BLaER1 treated with 17β-estradiol and CSF1 and Interleukin-3, amounts not matched to agents 10 nM and 100 nM (cell line): ENCODE measurements at regions not wholly inside any gene's neighbourhood (a gene's known extent, or its start where the extent isn't known, plus 50 kb on each side); places are given as distances from the start of the nearest gene placed in this dataset.

ENCODE experiments used
- H3K27ac ChIP-seq, 11 experiments: shearing (Covaris generic); formaldehyde crosslinking; 2 replicates each; pipeline ENCODE4 v1.8.1; 2022
- H3K27me3 ChIP-seq, 11 experiments: shearing (Covaris generic); formaldehyde crosslinking; 2 replicates each; pipeline ENCODE4 v1.8.1; 2022
- H3K36me3 ChIP-seq, 11 experiments: shearing (Covaris generic); formaldehyde crosslinking; 2 replicates each; pipeline ENCODE4 v1.8.1; 2022
- H3K4me1 ChIP-seq, 10 experiments: shearing (Covaris generic); formaldehyde crosslinking; 2 replicates each; pipeline ENCODE4 v1.8.1; 2022
- H3K4me2 ChIP-seq, 11 experiments: shearing (Covaris generic); formaldehyde crosslinking; 2 replicates each; pipeline ENCODE4 v1.8.1; 2022
- H3K4me3 ChIP-seq, 10 experiments: shearing (Covaris generic); formaldehyde crosslinking; 2 replicates each; pipeline ENCODE4 v1.8.1; 2022
- H3K9ac ChIP-seq, 11 experiments: shearing (Covaris generic); formaldehyde crosslinking; 2 replicates each; pipeline ENCODE4 v1.8.1; 2022
- H3K9me3 ChIP-seq, 11 experiments: shearing (Covaris generic); formaldehyde crosslinking; replicated peaks in 1 of 11; 2 replicates each; pipeline ENCODE4 v1.8.1; 2022
- H4K20me1 ChIP-seq, 11 experiments: shearing (Covaris generic); formaldehyde crosslinking; 2 replicates each; pipeline ENCODE4 v1.8.1; 2022
- Cebpa-rat ChIP-seq, 11 experiments: shearing (Covaris generic); IDR thresholded peaks; 2 replicates each; pipeline ENCODE4 v1.8.1; 2022

GRCh38 chrX:39895218-39896110, 202.3 kb downstream of the BCOR start:
- Histone ChIP-seq H3K4me1 (peaks cover 45 to 78% (median 61%) of the 10 kb centered on the region in 10 experiments), H4K20me1 (no peaks in the 10 kb centered on the region), H3K9me3 (no peaks in the 10 kb centered on the region), H3K27ac (peak overlapping the region in 5 of 11 experiments; percentile 22 to 41 (median 34); a peak in 5 of 22 replicates), H3K4me3 (no peak overlapping the region), H3K27me3 (peaks cover 0 to 1% (median 0%) of the 10 kb centered on the region in 11 experiments; a peak in 2 of 22 replicates), H3K9ac (peak overlapping the region in 1 of 11 experiments; percentile 30; a peak in 1 of 22 replicates), H3K4me2 (peak overlapping the region; percentile 35 to 74 (median 62)), H3K36me3 (no peaks in the 10 kb centered on the region)
- no peak for TF ChIP-seq Cebpa-rat (IDR thresholded peaks at IDR 0.05)

DNA sequence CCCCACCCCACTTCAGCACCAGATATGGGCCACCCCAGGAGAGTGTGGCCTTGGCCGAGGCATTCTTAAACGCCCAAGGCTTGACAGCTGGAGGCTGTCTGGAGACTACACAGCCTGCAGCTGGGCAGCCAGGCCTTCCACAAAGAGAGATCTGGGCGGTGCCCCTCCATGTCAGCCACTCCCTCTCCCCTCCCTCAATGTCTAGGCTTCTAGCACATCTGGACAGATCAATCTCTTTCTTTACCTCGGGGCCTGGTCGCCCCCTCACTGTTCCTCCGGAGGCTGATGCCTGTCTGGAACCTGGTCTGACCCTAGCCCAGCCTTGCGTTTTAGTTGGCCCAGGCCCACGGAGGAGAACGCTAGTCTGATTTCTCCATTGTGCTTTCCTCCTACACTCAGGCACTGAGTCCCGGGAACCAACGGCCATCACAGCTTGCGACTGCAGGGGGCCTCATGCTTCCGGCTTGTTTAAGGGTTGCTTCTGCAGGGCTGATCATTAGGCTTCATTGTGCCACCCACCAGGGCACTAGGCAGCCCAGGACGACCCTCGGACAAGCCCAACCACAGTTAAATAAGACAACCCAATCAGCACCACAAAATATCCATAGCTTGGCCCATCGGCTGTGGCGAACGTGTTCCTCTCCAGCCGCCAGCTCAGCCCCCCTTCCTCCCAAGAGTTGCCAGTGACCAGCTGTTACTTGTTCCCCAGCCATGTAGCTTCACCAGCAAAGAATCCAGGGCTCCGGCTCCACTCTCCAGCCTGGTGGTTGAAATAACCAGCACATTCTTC, 200.6 kb downstream of the BCOR start:
- H3K9me3 ChIP-seq = no peaks in the 10 kb centered on the region
- peak overlapping the region in 8 of 11 experiments; percentile 2 to 38 (median 18); a peak in 7 of 22 replicates for H3K4me2 ChIP-seq
- H3K27ac ChIP-seq = no peak overlapping the region
- H3K4me1 ChIP-seq = peaks cover 41 to 73% (median 62%) of the 10 kb centered on the region in 10 experiments
- H4K20me1 ChIP-seq = no peaks in the 10 kb centered on the region
- H3K9ac ChIP-seq = no peak overlapping the region
- TF ChIP-seq Cebpa-rat (IDR thresholded peaks at IDR 0.05) = no peak
- H3K4me3 ChIP-seq = no peak overlapping the region
- peaks cover 0 to 14% (median 0%) of the 10 kb centered on the region in 11 experiments; a peak in 5 of 22 replicates for H3K27me3 ChIP-seq
- H3K36me3 ChIP-seq = no peaks in the 10 kb centered on the region

- H3K9ac ChIP-seq = no peak overlapping the region
- H3K36me3 ChIP-seq = no peaks in the 10 kb centered on the region
- no peak overlapping the region for H3K27ac ChIP-seq
- no peaks in the 10 kb centered on the region for H4K20me1 ChIP-seq
- peak overlapping the region in 8 of 11 experiments; percentile 2 to 38 (median 18); a peak in 7 of 22 replicates for H3K4me2 ChIP-seq
- H3K4me3 ChIP-seq = no peak overlapping the region
- no peak for TF ChIP-seq Cebpa-rat (IDR thresholded peaks at IDR 0.05)
- H3K4me1 ChIP-seq = peaks cover 39 to 69% (median 60%) of the 10 kb centered on the region in 10 experiments
- H3K9me3 ChIP-seq = no peaks in the 10 kb centered on the region
- peaks cover 0 to 14% (median 2%) of the 10 kb centered on the region in 11 experiments; a peak in 7 of 22 replicates for H3K27me3 ChIP-seq
Measured at GRCh38 chrX:39897741-39898097, 200.0 kb downstream of the BCOR start.

DNA sequence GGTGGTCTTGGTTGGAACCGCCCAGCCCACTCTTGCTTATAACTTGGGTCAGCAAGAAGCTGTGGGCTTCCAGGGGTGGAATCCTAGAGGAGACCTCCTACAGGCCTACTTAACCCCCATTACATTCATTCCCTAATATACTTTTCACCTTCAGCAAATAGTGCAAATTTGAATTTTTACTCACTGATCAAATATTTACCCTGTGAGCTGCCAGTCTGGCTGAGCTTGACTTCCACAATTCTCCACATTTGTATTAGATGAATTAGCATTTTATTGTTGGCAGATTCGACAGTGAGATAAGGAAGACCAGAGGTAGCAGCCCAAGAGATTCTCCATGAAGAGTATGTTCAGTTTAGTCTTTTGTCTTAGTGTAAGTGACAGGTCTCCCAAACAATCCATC, 199.6 kb downstream of the BCOR start:
- TF ChIP-seq Cebpa-rat (IDR thresholded peaks at IDR 0.05) = no peak
- H3K27ac ChIP-seq = no peak overlapping the region

DNA sequence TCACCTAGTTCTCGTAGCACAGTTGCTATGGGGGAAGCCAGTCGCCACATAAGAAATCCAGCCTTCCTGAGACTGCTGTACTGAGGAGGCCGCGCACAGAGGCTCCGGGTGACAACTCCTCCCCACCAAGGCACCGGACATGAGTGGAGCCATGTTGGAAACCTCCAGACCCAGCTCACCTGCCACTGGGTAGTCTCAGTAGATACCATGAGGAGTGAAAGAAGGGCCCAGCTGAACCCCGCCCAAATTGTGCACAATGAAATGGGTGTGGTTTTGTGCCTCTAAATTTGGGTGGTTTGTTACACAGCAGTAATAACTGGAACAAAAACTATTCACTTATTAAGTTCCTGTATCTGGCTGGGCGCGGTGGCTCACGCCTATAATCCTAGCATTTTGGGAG, 198.7 kb downstream of the BCOR start:
- Histone ChIP-seq H3K4me3 (no peak overlapping the region), H3K4me2 (peak overlapping the region in 8 of 11 experiments; percentile 2 to 75 (median 55); a peak in 9 of 22 replicates), H3K36me3 (no peaks in the 10 kb centered on the region), H4K20me1 (no peaks in the 10 kb centered on the region), H3K27ac (no peak overlapping the region), H3K9ac (no peak overlapping the region), H3K4me1 (peaks cover 26 to 59% (median 52%) of the 10 kb centered on the region in 10 experiments), H3K27me3 (peaks cover 0 to 19% (median 11%) of the 10 kb centered on the region in 11 experiments; a peak in 11 of 22 replicates), H3K9me3 (no peaks in the 10 kb centered on the region)
- no peak for TF ChIP-seq Cebpa-rat (IDR thresholded peaks at IDR 0.05)

More for the DNA sequence above, 199.6 kb downstream of the BCOR start:
- H3K9me3 ChIP-seq = no peaks in the 10 kb centered on the region
- peaks cover 35 to 66% (median 58%) of the 10 kb centered on the region in 10 experiments for H3K4me1 ChIP-seq
- no peak overlapping the region for H3K9ac ChIP-seq
- H4K20me1 ChIP-seq = no peaks in the 10 kb centered on the region
- no peak overlapping the region for H3K4me3 ChIP-seq
- H3K4me2 ChIP-seq = peak overlapping the region in 5 of 11 experiments; percentile 2 to 38 (median 13); a peak in 6 of 22 replicates
- H3K27me3 ChIP-seq = peaks cover 0 to 14% (median 6%) of the 10 kb centered on the region in 11 experiments; a peak in 9 of 22 replicates
- H3K36me3 ChIP-seq = no peaks in the 10 kb centered on the region

DNA sequence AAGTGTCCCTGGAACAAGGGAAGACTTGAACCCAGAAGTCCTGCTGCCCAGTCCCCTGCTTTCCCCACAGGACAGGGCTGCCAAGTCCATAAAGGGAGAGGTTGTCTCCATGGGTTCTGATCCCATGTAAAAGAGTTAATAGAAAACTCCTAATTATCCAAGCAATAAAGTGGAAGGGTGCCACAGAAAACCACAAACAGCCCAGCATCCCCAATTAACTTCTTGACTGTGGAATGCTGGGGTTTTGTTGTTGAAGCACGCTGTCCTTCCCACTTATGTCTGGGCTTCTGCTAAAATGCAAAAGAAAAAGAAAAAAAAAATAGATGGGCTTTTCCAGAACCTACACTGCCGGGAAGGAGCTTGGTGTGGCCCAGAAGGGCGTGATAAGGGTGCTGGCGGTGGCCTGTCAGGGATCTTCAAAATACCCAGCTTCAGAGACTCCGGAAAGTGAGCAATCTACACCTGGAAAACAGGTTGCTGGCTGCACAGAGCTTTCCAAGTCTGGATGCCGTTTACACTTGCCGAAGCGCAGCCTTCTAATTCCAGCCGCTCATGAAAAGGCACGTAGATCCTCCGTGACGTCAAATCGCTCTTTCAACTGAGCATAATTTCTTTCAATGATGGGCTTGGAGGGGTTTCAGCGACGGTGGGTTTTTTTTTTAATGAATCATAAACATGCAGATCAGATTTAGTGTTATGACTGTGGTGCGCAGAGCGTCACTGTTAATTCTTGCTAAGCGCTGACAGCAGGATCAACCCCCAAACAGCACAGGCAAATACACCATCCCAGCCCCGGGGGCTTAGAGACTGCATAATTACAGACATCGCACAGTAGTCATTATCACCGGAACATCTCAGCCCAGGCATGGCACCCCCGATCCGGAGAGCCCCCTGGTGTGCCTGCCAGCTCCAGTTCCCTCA, 197.6 kb downstream of the BCOR start:
- TF ChIP-seq Cebpa-rat (IDR thresholded peaks at IDR 0.05) = no peak
- Histone ChIP-seq H3K4me1 (peaks cover 20 to 55% (median 49%) of the 10 kb centered on the region in 10 experiments), H3K9me3 (no peaks in the 10 kb centered on the region), H3K27me3 (peaks cover 0 to 23% (median 11%) of the 10 kb centered on the region in 11 experiments; a peak in 12 of 22 replicates), H3K9ac (peak overlapping the region in 1 of 11 experiments; percentile 31; a peak in 1 of 22 replicates), H3K4me2 (peak overlapping the region; percentile 5 to 75 (median 61); a peak in 20 of 22 replicates), H3K36me3 (no peaks in the 10 kb centered on the region), H3K27ac (no peak overlapping the region), H4K20me1 (no peaks in the 10 kb centered on the region), H3K4me3 (no peak overlapping the region)

DNA sequence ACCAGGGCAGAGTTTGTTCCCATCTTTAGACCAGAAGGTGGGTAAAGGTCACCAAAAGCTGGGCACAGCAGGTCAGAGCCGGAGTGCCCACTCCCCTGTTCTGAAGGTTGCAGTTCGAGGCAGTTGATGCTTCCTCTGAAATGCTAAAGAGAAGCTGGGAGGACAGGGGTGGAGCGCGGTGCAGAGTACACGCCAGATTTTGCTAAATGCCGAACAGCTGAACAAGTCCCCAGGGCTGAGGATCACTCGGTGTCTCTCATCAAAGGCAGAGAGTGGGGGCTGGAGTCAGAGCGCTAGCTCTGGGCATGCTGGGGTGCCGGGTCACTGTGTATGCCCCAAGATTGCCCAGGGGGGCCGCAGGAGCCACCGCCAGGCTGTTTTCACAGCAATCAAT, 197.0 kb downstream of the BCOR start:
- Histone ChIP-seq H3K4me1 (peaks cover 22 to 55% (median 49%) of the 10 kb centered on the region in 10 experiments), H3K9ac (peak overlapping the region in 2 of 11 experiments; percentile 24 to 31; a peak in 1 of 22 replicates), H3K4me3 (no peak overlapping the region), H3K36me3 (no peaks in the 10 kb centered on the region), H3K9me3 (no peaks in the 10 kb centered on the region), H3K27ac (peak overlapping the region in 1 of 11 experiments; percentile 17; a peak in 1 of 22 replicates), H3K4me2 (peak overlapping the region; percentile 5 to 75 (median 61); a peak in 20 of 22 replicates), H3K27me3 (peaks cover 0 to 25% (median 11%) of the 10 kb centered on the region in 11 experiments; a peak in 12 of 22 replicates), H4K20me1 (no peaks in the 10 kb centered on the region)
- TF ChIP-seq Cebpa-rat (IDR thresholded peaks at IDR 0.05) = no peak

DNA sequence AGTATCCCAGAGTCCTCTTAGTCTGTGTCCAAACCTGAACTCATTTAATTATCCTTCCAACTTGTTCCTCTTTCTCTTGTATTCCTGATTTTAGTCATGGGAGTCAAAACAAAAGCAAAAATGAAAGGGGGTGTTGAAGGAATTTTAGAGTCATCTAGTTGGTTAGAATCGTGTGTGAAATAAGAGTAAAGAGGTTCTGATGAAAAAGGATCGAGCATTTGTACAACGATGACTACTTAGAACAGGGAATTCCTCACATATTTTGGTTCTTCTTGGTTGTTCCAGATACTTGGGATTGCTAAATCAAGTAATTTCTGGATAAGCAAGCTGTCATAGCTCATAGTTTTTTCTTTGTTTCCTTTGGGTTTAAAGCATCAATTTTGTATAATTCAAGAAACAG, 194.4 kb downstream of the BCOR start:
- peaks cover 25 to 55% (median 46%) of the 10 kb centered on the region in 10 experiments for H3K4me1 ChIP-seq
- no peaks in the 10 kb centered on the region for H3K36me3 ChIP-seq
- no peaks in the 10 kb centered on the region for H3K9me3 ChIP-seq
- no peak overlapping the region for H3K4me3 ChIP-seq
- H4K20me1 ChIP-seq = no peaks in the 10 kb centered on the region
- H3K9ac ChIP-seq = no peak overlapping the region
- no peak for TF ChIP-seq Cebpa-rat (IDR thresholded peaks at IDR 0.05)
- no peak overlapping the region for H3K27ac ChIP-seq
- H3K4me2 ChIP-seq = no peak overlapping the region; a peak in 1 of 22 replicates
- peaks cover 0 to 25% (median 11%) of the 10 kb centered on the region in 11 experiments; a peak in 12 of 22 replicates for H3K27me3 ChIP-seq
